GM19438 (cell line): ENCODE measurements at regions not wholly inside any gene's neighbourhood (a gene's known extent, or its start where the extent isn't known, plus 50 kb on each side); places are given as distances from the start of the nearest gene placed in this dataset.

ENCODE experiments used
- ATAC-seq: cut with Tn5 transposase; IDR thresholded peaks from one replicate; pipeline ENCODE4 v1.9.1; 2021; ENCODE audit warnings: low read depth; ENCODE audit not compliant: unreplicated experiment

- no peak for ATAC-seq
Observed at GRCh38 chr6:167672738-167673137, 154.0 kb upstream of the AFDN start.

GRCh38 chr6:167673946-167674345 is 152.8 kb upstream of the AFDN start:
- ATAC-seq: no peak

- ATAC-seq: no peak
Observed at GRCh38 chr6:167674486-167674885, 152.2 kb upstream of the AFDN start.

- no peak for ATAC-seq
Observed at GRCh38 chr6:167676000-167676665, 150.6 kb upstream of the AFDN start.

GRCh38 chr6:167676666-167677421 is 149.9 kb upstream of the AFDN start:
- ATAC-seq: no peak

GRCh38 chr6:167677422-167677789 is 149.3 kb upstream of the AFDN start:
- ATAC-seq: no peak

- ATAC-seq: no peak
Observed at GRCh38 chr6:167678102-167679101, 148.3 kb upstream of the AFDN start.

- no peak for ATAC-seq
Observed at GRCh38 chr6:167679122-167679736, 147.5 kb upstream of the AFDN start.

- no peak for ATAC-seq
Observed at GRCh38 chr6:167679790-167680604, 146.7 kb upstream of the AFDN start.

GRCh38 chr6:167680605-167681149 is 146.0 kb upstream of the AFDN start:
- ATAC-seq: no peak

GRCh38 chr6:167682125-167682524 is 144.6 kb upstream of the AFDN start:
- no peak for ATAC-seq

- no peak for ATAC-seq
Observed at GRCh38 chr6:167682546-167683027, 144.1 kb upstream of the AFDN start.

GRCh38 chr6:167683028-167683862 is 143.5 kb upstream of the AFDN start:
- no peak for ATAC-seq

- no peak for ATAC-seq
Observed at GRCh38 chr6:167684276-167685104, 142.2 kb upstream of the AFDN start.

- ATAC-seq: no peak
Observed at GRCh38 chr6:167685654-167686053, 141.1 kb upstream of the AFDN start.

- no peak for ATAC-seq
Observed at GRCh38 chr6:167686204-167686893, 140.4 kb upstream of the AFDN start.

GRCh38 chr6:167687116-167687725 is 139.5 kb upstream of the AFDN start:
- no peak for ATAC-seq
